COLO668 (cell line): ENCODE measurements at regions not wholly inside any gene's neighbourhood (a gene's known extent, or its start where the extent isn't known, plus 50 kb on each side); places are given as distances from the start of the nearest gene placed in this dataset.

Experiments
- DNase-seq: peaks from one replicate; lab custom pipeline; 2025; ENCODE audit not compliant: unreplicated experiment; lab: John Stamatoyannopoulos, UW

DNA sequence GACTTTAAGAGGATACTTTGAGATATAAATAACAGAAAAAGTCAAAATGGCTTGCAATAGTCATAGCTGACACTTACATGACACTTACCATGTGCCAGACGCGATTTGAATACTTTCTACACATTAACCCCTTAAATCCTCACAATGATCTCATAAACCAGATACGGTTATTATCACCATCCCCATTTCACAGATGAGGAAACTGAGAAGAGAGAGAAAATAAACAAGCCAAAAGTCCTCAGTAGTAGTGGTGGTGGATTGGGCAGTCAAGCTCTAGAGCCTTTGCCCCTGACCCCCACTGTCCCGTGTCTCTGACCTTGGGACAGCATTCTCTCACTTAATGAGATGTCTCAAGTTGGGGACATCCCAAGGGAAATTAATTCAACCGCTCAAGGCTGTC lies 105.2 kb upstream of the TAF1B start:
- DNase-seq: no peak

GRCh38 chr2:9738535-9739496 lies 104.5 kb upstream of the TAF1B start:
- DNase-seq: no peak

GRCh38 chr2:9739531-9739964 lies 103.7 kb upstream of the TAF1B start:
- DNase-seq: no peak

GRCh38 chr2:9740382-9741073 lies 102.7 kb upstream of the TAF1B start:
- no peak for DNase-seq

- no peak for DNase-seq
Observed at GRCh38 chr2:9741110-9741509, 102.2 kb upstream of the TAF1B start.

- no peak for DNase-seq
Observed at GRCh38 chr2:9742601-9743000, 100.7 kb upstream of the TAF1B start.

DNA sequence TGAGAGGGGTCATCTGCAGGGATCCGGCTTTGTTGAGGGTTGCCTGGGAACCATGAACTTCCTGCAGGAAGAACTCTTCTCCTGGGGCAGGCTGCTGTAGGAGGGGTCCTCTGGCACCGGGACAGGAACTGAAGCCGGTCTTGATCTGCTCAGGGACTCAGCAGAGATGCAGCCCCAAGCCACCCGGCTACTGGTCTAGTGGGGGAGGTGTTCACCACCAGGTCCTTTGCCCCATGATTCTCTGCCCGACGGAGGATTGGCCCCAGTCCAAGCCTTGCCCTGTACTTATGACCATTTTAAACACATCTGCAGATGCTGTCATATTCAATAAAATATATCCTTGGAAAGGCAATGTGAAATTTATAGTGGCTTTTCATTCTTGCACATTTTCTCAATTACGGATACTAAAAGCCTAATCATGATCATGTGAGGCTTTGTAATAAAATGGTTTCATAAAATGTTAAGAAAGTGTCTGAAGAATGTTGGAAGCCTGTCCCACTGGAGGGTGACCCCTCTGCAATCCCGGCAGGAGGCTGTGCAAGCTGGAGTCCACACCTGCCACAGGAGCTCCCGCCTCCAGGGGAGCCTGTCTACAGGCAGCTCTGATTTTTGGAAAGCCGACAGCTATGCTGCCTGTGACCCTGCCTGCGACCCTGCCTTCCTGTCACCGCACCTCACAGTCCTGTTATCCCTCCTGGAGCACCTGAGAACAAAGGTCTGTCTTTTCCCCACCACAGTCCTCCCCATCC lies 98.8 kb upstream of the TAF1B start:
- peak; percentile 27 for DNase-seq

DNA sequence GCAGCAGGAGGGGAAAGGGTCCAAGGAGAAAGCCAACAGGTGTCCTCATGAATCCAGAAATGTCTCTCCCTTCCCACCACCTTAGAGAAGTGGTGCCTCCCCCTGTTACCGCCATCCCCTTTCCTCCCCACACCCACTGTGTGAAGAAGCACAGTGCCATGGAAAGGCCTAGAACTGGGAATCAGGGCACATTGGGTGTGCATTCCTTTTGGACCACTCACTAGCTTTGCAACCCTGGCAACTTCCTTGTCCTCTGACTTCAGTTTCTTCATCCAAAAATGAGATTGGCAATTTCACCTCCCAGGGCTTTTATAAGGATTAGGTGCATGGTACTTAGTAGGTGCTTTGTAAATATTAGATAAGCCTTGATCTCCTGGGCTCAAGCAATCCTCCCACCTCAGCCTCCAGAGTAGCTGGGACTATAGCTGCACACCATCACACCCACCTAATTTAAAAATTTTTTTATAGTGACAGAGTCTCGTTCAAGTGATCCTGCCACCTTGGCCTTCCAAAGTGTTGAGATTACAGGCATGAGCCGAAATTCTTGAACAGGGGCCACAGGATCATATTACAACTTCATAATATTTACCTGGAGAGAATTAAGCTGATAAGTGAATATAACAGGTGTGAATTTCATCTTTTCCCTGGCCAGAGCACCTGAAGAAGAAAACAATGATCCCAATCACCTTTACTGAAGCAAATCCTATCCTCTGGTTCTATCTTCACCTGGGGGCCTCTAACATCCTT lies 97.9 kb upstream of the TAF1B start:
- no peak for DNase-seq

DNA sequence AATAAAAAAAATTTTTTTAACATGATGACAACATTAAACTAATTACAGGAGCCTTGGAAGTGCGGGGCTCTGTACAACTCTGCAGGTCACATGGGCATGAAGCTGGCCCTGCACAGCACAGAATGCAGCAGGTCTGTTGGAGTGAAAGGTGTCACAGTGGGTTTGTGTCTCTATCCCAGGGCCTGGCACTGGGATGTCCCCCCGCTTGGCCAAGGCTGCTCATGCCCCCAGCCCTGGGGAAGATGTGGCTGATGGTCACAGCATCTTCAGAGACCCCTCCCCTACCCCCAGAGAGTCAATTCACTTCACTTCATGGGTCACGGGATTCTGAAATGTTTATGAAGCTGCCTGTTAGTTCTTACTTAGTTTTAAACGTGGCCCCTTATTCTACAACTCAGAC lies 95.9 kb upstream of the TAF1B start:
- DNase-seq: no peak

DNA sequence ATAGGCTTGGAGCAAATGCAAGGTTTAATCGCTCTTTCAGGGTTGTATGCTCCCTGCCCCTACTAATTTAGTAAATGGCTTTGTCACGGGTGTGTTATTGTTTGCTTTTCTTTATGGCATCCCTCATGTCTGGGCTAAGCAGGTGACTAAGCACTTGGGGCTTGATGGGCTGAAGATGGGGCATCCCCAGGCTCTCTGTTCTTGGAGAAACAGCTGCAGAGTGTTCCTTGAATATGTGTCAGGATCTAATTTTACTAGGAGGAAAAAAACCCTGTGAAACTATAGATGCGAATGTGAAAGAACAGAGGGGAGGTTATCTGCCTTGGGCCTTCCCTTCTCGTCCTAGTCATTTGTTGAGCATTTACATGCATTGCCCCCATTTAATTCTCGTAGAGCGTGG lies 94.7 kb upstream of the TAF1B start:
- DNase-seq: no peak

DNA sequence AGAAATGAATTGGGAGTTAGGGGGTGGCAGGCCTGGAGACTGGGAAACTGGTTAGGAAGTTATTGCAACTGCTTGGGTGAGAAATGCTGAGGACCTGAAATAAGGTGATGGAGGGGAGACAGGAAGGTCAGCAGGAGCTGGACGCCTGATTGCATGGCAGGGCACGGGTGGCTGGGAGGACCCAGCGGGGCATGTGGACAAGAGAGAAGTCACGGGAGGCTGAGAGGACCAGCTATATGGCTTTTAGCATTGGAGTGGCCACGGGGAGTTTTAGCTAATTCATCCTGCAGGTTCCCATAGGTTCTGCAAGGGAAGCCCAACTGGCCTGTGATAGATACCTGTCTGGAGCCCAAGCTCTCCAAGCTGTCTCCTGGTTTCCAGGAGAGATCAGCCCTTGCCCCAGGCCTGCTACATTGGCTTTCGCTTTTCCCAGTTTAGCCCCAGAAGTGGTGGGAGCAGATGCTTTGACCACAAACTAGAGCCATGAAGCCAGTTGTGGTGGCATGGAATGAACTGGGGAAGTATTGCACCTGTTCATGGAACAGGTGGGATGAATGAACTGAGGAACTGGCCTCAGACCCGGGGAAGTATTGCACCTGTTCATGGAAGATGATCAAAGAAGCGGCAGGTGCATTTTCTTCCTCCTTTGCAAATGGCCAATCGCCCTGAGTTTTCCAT lies 93.6 kb upstream of the TAF1B start:
- no peak for DNase-seq

DNA sequence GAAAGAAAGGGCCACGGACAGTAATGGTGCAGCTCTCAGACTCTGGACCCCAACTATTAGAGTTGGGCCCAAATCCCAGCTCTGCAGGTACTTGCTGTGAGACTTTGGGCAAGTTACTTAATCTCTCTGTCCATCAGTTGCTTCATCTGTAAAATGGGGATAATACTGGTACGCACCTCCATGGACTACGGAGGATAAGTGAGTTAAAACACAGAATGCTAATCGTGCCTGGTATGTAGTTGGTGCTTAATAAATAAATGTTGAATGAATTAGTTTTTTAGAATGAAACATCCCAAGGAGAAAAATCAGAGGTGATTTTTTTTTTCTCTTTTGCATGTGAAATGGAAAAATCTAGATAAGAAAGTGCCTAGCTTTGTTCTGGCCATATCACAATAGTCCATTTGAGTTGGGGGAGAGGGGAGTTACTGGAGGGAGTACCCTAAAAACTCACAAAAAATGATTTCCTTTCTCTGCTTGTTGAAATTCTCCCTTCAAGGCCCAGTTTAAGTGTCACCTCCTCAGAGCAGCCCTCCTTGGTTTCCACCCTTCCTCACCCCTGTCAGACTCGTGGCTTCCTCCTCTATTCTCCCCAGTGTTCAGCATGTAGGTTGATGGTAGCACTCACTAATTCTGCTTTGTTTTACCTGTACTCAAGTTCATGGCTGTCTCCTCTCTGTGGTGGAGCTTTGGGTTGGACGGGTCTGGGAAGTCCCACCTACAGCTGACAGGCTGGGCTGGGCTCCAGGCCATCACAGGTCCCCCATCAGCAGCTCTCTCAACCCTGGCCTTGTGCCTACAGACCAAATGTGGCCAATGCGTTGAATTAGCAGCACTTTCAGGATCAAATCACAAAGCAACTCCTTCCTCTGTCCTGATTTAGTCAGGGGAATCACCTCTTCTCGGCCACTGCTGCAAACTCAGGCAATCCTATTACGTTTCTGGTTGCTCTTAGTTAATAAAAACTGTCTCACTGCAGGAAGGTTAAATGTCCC lies 92.8 kb upstream of the TAF1B start:
- no peak for DNase-seq

DNA sequence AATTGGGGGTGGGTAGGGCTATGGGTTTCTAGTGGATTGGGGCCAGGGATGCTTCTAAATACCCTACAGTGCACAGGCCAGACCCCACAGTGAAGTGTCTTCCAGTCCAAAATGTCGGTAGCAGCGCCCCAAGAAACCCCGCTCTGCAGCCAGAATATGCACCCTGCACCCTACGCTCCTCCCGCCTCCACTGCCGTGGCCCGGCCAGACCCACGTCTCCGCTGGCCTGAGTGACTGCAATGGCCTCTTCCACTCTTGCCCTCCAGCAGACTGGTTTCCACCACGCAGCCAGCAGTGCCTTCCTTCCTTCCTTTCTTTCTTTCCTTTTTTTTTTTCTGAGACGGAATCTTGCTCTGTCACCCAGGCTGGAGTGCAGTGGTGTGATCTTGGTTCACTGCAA lies 91.4 kb upstream of the TAF1B start:
- no peak for DNase-seq

GRCh38 chr2:9752441-9753275 lies 90.6 kb upstream of the TAF1B start:
- DNase-seq: no peak

- DNase-seq: no peak
Observed at GRCh38 chr2:9753276-9753600, 90.0 kb upstream of the TAF1B start.

DNA sequence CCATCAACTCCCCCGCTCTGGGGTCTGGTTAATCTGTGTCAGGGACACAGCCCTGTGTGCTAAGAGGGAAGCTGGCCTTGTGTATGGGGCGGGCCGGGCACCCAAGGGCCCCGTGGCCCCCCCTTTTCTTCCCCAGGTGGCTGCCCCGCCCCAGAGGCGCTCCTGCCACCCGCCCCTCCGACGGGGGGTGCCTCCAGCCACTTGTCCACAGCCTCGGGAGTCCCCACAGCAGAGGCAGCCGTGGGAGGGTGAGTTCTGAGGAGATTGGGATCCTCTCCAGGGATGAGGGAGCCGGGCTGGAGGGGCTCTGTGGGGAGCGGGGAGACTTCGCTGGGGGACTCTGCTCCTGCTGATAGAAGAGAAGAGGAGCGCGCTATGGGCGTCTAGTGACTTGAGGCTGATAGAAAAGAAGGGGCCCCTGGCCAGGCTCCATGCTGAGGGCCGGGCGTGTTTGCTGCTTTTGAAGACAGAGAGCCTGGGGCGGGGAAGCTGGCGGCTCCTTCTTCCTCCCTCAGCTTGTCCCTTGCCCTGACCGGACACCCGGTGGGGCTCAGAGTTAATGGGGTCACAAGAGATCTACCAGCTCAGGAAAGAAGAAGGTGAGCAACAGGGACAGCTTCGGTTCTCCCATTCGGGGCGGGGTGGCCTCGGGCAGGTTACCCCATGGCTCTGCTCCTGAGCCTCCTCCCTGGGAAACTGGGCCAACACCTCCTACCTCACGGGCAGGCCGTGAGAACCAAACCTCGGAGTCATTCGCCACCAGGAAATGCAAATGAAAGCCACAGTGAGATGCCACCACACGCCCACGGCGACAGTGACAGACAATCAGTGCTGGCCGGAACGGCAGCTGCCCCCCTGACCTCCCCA lies 89.4 kb upstream of the TAF1B start:
- DNase-seq: no peak

- no peak for DNase-seq
Observed at GRCh38 chr2:9754532-9754887, 88.8 kb upstream of the TAF1B start.

GRCh38 chr2:9755008-9755407 lies 88.3 kb upstream of the TAF1B start:
- DNase-seq: no peak
